ENCODE measurements at regions not wholly inside any gene's neighbourhood (a gene's known extent, or its start where the extent isn't known, plus 50 kb on each side); places are given as distances from the start of the nearest gene placed in this dataset.

DNA sequence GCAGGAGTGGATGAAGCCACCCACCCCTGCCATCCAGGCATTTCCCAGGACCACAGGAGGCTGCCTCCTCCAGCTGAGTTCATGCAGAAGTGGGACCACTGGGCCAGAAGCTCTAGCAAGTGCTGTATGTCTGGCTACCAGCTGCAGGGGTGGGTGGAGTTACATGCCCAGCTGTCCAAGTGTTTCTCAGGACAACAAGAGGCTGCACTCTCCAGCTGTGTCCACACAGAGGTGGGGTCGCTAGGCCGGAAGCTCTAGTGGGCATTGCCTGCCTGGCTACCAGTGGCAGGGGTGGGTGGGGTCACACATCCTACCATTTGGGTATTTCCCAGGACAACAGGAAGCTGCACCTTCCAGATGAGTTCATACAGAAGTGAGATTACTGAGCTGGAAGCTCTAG is 234.0 kb upstream of the PPP2R3A start:
- DNase-seq (ENCODE audit: low read depth in 1 of 2, low spot score in 1 of 2): no peak

DNA sequence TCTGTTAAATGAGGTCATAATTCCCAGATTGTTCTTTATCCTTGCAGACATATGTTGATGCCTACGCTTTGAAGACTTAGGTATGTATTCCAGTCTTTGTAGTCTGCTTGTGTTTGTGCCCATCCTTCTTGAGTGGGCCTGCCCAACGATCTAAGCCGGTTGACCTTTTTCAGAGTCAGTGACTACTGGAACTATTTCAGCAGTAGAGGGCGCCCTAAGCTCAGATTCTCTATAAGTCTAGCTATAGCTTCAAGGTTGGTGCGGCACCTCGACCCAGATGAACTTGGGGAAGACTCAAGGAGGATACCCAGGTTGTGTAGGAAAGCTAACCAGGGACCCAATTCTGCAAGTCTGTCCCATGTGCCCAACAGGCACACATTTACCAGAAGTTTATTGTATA is 228.8 kb upstream of the PPP2R3A start:
- DNase-seq (ENCODE audit: low read depth in 1 of 2, low spot score in 1 of 2): no peak

DNA sequence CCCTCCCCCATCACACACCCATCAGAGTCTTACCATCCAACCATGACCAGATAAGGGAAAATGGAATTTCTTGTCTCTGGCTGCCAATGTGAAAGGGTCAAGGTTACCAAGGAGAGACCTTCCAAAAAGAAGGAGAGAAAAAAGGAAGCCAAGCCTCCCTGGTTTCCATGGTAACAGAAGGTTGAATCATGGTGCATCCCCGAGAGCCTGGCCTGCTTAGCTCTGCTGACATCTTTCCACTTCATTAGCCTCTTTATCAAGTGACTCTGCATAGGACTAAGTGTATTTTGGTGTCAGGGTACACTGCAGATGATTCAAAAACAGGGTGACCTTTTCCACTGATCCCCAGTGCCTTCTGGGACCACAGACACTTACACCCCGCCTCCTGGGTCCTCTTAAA is 225.7 kb upstream of the PPP2R3A start:
- no peak for DNase-seq (ENCODE audit: low read depth in 1 of 2, low spot score in 1 of 2)

DNA sequence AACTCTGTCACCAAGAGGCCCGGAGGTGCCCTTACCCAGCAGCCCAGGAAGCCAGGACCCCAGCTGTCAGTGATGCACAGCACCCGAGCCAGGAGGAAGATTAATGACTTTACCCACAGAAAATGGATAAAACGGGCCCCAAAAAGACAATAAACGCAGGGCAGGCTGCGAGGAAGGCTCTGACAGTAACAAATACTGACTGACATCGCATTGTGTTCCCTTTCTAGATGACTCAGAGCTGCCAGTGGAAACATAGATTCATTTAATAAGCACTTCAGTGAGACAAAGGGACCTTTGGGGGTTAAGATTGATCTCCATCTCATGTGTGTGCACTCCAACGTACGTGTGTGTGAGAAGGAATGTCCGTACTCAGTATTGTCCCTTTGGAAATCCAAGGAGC is 225.3 kb upstream of the PPP2R3A start:
- no peak for DNase-seq (ENCODE audit: low read depth in 1 of 2, low spot score in 1 of 2)

DNA sequence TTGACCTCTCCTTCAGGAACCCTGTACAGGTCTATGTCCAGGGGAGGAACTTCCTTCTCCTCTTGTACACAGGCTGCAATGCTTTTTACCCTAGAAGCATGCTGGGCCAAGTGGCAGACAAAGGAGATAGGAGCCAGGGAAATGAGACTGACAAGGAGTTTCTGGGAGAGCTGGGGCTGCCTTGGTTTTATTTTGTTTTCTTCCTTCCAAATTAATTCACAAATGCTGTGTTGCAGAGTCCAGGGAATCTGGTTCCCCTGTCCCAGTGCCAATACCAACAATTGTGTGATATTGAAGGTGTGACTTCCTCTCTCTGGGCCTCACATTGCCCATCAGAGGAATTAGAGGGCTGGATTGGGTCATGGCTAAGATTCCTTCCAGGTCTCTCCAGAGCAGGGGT is 224.8 kb upstream of the PPP2R3A start:
- DNase-seq (ENCODE audit: low read depth in 1 of 2, low spot score in 1 of 2): no peak

DNA sequence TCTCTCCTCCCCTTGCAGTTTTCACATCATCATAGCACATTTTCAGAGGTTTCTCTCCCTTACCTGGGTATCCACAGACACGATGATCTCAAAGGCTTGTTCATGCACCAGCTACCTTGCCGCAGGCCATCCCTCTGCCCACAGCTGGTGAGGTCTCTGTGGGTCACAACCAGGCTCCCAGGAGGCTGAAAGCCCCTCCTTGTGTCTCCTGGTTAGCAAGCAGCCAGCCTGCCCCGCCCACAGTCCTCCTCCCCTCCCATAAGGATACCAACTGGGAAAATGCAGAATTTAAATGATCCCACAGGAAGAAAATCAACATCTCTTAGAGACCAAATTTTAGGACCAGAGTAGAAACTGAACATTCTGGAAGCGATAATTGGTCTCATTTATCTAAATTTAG is 213.5 kb upstream of the PPP2R3A start:
- DNase-seq (ENCODE audit: low read depth in 1 of 2, low spot score in 1 of 2): no peak

DNA sequence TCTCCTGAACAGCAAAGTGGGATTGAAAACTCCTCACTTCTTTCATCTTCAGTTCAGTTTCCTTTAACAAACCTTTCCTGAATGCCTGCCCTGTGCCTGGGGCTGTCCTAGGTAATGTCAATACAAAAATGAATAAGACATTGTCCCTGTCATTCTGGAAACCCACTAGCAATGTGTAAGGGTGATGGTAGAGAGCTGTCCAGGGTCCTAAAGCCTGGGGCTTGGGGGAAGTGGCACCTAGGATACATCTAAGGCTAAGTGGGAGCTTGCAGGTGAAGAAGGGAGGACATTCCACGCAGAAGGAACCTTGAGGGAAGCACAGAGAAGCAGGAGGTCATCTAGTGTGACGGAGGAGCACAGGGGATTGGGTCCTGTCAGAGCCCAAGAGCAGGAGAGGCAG is 212.7 kb upstream of the PPP2R3A start:
- DNase-seq (ENCODE audit: low read depth in 1 of 2, low spot score in 1 of 2): no peak

DNA sequence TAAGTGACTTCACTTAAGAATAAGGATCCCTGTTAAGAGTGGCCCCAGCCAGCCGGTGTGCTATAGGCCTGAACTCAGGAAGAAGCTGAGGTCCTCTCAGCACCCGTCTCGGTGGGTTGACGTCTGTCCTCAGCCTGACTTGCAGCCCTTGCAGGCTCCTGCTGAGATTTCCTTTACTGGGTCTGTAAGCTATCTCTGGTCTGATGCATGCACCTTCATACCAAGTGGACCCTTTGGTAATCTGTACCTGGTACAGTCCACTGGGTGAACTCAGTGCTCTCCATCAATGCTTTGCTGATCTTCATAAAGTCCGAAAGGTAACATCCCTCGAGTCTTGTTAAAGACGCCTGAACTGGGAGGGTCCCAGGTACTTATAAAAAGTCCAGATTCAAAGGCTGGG is 212.0 kb upstream of the PPP2R3A start:
- DNase-seq (ENCODE audit: low read depth in 1 of 2, low spot score in 1 of 2): no peak

DNA sequence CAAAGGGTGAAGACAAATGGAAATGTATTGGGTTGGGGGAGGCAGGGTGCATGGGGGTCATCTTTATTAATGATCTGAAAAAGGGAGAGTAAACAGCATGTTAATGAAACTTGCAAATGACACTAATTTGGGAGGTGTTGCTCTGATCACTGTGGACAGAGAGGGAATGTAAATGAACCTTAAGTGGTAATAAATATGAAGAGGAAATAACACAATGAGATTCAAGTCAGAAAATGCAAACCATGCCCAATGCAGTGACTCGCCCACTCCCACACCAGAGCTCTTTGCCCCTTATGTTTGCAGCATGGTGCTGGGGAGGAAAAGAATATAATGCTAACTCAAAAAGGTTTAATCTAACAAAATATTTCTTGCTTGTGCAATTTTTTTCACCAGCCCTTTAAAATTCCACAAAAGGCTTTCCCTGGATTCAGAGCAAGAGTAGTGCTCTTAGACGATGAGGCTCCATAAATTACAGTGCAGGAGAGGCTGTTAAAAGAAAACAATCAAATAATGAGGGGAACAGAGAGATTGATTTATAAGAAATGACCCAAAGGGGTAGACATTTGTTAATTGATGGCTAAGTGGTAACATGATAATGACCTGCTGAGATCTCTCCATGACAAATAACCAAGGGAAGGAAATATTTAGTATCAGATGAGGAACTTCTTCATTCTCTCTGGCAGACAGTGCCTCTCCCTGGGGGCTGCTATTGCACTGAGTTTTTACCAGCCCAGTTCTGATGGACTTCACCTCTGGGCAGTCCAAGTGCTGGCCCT is 210.0 kb upstream of the PPP2R3A start:
- DNase-seq (ENCODE audit: low read depth in 1 of 2, low spot score in 1 of 2): no peak

DNA sequence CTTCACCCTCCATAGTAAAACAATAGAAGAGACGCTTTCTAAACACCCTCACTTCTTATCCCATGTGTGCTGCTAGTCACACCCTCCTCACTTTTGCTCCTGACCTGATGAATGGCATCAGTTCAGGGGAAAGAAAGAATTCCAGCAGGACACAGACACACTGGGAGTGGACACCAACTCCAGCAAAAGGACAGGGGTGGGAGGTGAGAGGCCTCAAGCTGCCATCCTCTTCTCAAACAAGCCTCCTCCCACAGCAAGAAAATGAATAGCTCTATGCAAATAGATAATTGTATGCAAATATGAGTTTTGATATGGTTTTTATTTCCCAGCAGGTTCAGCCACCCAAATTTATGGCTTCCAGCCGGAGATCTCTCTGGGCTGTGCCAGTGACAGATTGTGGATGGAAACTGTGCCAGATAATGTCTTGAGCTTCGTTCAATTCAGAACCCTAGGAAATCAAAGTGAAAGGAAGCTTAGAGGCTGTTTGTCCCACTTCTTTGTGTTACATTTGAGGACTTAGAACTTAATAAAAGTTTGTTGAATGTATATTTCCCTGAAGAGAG is 209.3 kb upstream of the PPP2R3A start:
- DNase-seq (ENCODE audit: low read depth in 1 of 2, low spot score in 1 of 2): no peak

DNA sequence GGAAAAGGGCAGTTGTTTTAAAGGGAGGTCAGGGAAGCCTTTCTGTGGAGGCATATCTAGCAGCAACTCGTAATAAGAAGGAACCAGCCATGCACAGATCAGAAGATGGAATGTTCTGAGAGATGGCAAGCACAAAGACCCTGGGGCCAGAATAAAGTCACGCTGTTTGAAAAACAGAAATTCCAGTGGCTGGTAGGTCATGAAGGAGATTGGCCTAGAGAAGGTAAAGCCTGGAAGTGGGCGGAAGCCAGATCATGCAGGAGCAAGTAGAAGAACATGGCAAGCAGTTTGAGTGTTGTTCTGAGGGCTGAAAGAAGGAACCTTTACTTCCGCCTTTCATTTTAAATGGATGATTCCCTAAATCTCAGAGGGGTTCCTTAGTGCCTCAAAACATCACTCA is 208.1 kb upstream of the PPP2R3A start:
- DNase-seq (ENCODE audit: low read depth in 1 of 2, low spot score in 1 of 2): no peak

DNA sequence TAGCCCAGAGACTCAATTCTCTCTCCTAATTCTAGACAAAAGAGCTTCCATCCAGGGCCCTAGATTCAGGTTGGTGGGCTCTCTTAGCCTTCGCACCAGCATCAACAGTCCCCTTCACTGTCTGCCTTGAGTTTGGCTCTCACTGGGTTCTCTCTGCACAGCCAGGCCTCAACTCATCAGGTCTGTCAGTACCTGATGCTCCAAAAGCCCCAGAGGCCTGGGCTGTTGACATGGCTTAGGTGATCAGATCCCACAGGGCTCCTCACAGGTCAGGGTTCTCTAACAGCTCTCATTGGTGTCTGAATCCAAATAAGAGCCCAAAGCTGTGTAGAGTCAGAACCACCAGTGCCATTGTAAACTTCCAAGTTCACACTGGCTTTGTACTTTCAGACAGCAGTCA is 206.6 kb upstream of the PPP2R3A start:
- DNase-seq (ENCODE audit: low read depth in 1 of 2, low spot score in 1 of 2): no peak

DNA sequence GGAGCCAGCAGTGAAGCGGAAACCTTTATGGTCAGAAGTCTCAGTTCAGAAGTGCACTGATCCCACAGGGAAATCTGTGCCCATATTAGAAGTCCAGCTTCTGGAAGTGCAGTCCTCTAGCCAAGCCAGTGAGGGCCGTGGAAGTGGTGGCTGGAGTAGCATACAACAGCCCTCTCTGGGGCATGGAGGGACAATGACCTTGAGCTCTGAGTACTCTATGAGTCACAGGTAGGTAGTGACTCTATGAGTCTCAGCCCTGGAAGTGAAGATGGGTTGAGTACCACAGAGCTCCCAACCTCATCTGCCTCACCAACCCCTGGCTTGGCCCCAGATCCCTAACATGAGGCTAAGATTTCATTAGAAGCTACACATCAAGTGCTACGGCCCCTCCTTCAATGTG is 205.9 kb upstream of the PPP2R3A start:
- DNase-seq (ENCODE audit: low read depth in 1 of 2, low spot score in 1 of 2): no peak

DNA sequence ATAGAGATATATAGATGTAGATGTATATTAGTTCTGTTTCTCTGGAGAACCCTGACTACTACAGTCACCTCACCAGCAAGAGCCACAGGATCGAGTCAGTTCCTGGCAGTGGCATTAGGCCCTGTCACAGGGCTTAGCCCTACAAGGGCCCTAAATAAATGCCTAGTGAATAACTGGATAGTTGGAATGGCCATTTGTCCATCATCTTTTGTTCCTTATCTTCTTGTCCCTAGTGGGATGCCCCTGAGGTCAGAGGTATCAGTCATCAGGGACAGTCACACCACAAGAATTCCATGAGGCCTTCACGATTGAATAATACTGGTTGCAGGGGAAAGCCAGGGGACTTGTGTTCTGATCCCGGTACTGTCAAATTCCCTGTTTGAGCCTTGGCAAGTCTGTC is 204.9 kb upstream of the PPP2R3A start:
- DNase-seq (ENCODE audit: low read depth in 1 of 2, low spot score in 1 of 2): no peak

DNA sequence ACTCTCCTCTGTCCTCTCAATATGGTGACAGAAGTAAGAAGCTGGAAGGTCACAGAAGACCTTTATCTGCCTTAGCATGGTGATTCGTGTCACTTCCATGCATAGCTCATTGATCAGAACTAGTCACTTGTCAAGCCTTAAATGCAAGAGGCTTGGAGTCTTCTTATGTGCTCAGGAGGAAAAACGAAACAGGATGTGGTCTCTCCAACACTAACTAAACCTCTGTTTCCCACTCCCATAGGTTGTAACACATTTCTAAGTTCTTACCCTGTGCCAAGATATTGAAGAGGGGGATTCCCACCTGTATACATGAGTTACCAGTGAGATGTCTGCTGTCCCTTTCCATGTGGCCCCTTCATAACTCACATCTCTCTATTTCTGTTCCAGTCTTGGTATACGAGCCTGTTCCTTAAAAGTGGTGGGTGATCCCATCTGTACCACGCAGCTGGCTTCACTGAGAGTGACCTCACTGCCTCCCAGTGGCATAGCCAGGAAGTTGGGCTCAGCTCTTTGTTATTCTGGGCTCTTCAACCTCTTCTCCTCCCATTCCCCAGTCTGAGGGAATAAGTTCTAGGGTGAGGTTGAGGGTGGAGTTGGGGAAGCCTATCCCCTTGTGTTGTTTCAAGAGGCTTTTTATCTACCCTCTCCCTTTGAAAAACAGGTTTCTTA is 203.2 kb upstream of the PPP2R3A start:
- DNase-seq (ENCODE audit: low read depth in 1 of 2, low spot score in 1 of 2): no peak

DNA sequence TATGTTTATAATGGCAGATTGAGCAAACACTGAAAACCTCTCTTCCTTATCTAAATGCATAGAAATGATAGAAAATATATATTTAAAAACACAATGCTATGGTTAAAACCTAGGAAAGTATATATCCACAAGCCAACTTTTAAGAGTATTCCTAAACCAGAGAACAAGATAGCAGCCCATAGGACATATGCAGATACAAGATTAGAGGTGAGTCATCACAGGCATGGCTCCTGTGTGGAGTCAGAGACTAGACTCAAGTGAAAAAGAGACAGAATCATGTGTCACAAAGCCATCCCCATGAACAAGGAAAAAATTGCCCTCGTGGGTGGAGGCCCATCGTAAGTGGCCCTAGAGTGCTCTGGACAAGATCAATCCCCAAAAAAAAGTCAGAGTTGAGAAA is 199.4 kb upstream of the PPP2R3A start:
- DNase-seq (ENCODE audit: low read depth in 1 of 2, low spot score in 1 of 2): no peak

DNA sequence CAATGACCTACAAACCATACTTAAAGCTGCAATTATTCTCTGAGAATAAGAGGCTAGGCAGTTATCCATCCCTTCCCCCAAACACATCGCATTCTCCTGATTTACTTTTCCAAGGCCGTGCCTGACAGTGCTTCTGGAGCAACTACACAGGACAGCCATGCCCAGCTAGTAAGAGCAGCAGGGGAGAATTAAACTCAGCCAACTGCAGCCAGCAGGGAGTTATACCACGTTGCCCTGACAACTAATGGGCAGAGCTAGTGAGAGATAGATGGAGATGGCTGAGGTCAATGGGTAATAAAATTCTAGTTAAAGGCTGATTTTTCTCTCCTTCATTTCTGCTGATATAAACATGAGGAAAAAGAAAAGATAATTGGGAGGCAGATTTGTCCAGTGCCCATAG is 193.8 kb upstream of the PPP2R3A start:
- no peak for DNase-seq (ENCODE audit: low read depth in 1 of 2, low spot score in 1 of 2)

DNA sequence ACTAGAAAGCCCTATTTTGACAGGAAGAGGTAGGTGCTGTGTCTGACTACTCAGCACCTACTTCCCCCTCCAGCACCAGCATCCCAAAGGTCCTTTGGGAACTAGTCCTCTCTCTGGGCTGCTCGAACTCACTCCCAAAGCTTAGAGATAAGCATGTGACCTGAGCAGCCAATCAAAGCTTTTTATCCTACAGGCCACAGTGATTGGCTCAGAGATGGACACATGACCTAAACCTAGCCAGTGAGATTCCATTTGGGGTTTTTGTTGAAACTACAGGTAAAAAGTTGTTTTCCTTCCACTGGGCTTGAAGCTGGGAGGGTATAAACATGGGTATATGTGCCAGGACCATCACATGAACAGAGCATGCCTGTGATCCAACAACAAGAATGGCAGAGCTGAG is 186.5 kb upstream of the PPP2R3A start:
- no peak for DNase-seq (ENCODE audit: low read depth in 1 of 2, low spot score in 1 of 2)

DNA sequence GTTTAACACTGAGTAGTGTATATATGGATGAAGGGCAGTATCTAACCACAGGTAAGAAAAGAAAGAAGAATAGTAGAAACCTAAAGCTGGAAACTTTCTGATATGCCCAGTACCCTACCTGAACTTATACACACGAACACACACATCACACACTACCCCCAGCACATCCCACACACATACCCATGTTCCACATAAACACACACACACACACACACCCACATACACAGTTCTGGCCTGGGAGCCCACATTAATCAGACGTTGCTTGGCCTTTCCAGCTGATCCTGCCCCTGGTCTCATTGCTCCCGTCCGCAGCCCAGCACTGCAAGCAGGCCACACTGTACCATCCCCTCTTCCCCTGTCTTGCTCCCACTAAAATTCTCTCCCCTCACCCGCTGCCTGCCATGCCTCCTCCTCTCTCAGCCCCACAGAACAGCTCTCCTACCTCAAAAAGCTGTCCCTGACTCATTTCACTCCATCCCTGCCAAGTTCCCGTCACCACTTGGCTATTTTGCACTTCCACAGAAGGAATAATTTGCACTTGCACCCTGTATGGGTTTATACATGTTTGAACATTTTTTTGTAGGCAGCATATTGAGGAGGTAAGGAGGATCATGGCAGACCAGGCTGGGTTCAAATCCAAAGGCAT is 185.8 kb upstream of the PPP2R3A start:
- DNase-seq (ENCODE audit: low read depth in 1 of 2, low spot score in 1 of 2): no peak

DNA sequence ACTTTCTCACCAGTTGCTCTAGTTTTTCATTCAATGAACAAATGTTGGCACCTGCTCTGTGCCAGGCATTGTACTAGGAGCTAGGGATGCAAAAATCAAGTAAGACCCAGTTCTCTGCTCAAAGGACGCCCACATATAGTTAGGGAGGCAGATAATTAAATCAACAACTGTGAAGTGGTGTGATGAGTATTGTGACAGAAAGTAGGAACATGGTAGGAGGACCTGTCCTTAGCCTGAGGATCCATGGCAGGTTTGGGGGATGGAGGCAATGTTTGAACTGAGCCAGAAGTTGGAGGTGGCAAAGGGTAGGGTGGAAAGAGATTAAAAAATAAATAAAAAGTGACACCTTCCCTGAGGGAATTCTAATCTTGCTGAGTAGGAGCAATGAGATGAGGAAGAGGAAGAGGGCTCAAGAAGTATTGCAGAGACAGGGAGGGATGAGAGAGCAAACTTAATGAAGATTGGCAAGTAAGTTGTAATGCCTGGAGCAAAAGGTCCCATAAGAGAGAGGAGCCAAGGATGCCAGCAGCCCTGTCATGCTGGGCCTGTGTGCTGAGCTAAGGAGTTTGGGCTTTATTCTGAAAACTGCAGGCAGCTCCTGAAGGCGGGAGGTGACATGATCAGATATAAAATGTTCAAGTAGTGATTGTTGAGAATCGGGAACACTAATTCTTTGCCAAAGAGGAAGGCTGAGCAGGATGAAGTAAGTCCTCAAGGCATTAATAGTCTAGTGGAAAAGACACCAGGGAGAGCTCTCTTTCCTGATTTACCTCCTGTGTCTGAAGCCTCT is 184.3 kb upstream of the PPP2R3A start:
- DNase-seq (ENCODE audit: low read depth in 1 of 2, low spot score in 1 of 2): no peak

DNA sequence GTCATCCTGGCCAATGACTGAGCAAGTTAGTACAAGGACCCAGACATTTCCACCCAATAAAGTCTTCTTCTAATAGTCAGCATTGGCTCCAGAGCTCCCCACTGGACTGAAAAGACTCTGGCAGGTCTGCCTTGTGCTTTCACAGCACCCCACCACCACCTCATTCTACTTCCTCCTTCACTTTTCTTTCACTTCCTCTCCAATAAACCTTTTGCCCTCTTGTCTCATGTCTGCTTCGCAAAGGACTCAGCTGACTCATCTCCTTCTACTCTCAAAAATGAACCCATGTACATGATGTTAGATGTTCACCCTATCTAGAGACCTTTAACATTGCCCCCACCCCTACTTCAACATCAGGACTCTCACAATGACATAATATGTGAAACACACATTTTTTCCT is 181.0 kb upstream of the PPP2R3A start:
- DNase-seq (ENCODE audit: low read depth in 1 of 2, low spot score in 1 of 2): no peak

All from stimulated activated CD4-positive, alpha-beta T cell treated with anti-CD3 and anti-CD28 coated beads, Interleukin-15, amount 100 ng/mL, for 1 hour (primary cell).